Adrenal gland (tissue), 9 donors: ENCODE measurements at regions not wholly inside any gene's neighbourhood (a gene's known extent, or its start where the extent isn't known, plus 50 kb on each side); places are given as distances from the start of the nearest gene placed in this dataset.

Experiments
- DNase-seq, 7 donors: peaks; one replicate each; pipeline ENCODE4 v3.0.0-alpha.2; 2019 to 2020
- H3K27ac ChIP-seq, 5 donors: fragments of 200-600 bp; sonication (generic) in 4 of 5; 1 replicate in 3 of 5; 2 replicates in 2 of 5; pipeline versions ENCODE4 v1.5.1 to v1.8.0; 2016 to 2020; ENCODE audit warnings: mild to moderate bottlenecking in 1 of 5
- H3K27me3 ChIP-seq: fragments of 200-600 bp; 2 replicates; pipeline ENCODE4 v1.8.0; 2021
- H3K36me3 ChIP-seq, 2 donors: fragments of 200-600 bp; replicated peaks in 1 of 2; 1 replicate in 1 of 2; 2 replicates in 1 of 2; pipeline versions ENCODE4 v1.5.1 to v1.8.0; 2018 to 2022
- H3K4me1 ChIP-seq, 2 donors: fragments of 200-600 bp; replicated peaks in 1 of 2; 1 replicate in 1 of 2; 2 replicates in 1 of 2; pipeline versions ENCODE4 v1.5.1 to v1.8.0; 2018 to 2021
- H3K4me3 ChIP-seq, 4 donors: fragments of 200-600 bp; sonication (generic) in 3 of 4; one replicate each; pipeline ENCODE4 v1.5.1; 2016 to 2018
- H3K9me3 ChIP-seq, 3 donors: fragments of 200-600 bp; sonication (generic) in 1 of 3; replicated peaks in 1 of 3; 1 replicate in 2 of 3; 2 replicates in 1 of 3; pipeline versions ENCODE4 v1.5.1 to v1.8.0; 2016 to 2021
- CTCF ChIP-seq, 6 experiments: fragments of 450-650 bp in 4 of 6; fragments of 200-600 bp in 2 of 6; sonication (generic) in 1 of 6; IDR thresholded peaks; 1 replicate in 5 of 6; 2 replicates in 1 of 6; pipeline versions ENCODE4 v1.5.1 to v1.8.0; 2016 to 2021; ENCODE audit warnings: antibody characterized with exemption in 6 of 6, mild to moderate bottlenecking in 2 of 6, moderate library complexity in 1 of 6
- POLR2A ChIP-seq, 2 donors: fragments of 450-650 bp; IDR thresholded peaks; one replicate each; pipeline ENCODE4 v1.6.1; 2017; ENCODE audit warnings: antibody characterized with exemption in 2 of 2, mild to moderate bottlenecking in 2 of 2, moderate library complexity in 1 of 2
- WGBS, 4 donors: extraction: QIAGEN DNeasy Blood & Tissue Kit in 2 of 4; methylation state at CpG; one replicate each; pipeline versions ENCODE4 v1.1.5 to v1.1.7; 2013 to 2017; 5-methylcytosine and 5-hydroxymethylcytosine counted together
- intact Hi-C, 2 donors: fragments of 100-400 bp; cut with DNase I; formaldehyde crosslinking; loops; one replicate each; pipeline versions ENCODE4 v1.14.1 to v1.15.0; 2022 to 2023
- donor health status: healthy with polysubstance abuse.
- donor health status: Bipolar disorder and iron deficiency.
- donor health status: DM: yes; HTN: yes; CAD: no.
- donor health status: DM: no; HTN: no; CAD: no.
- donor health status: DM: no; HTN: no; CAD: no.

- no peak overlapping the region for H3K4me3 ChIP-seq
- TF ChIP-seq POLR2A (IDR thresholded peaks at IDR 0.05) (no peak), CTCF (IDR thresholded peaks at IDR 0.05) (no peak)
- no peaks in the 10 kb centered on the region for H3K27me3 ChIP-seq
- intact Hi-C loops: no loop called here
- WGBS, 4 donors: 66 to 78% (median 72%) methylated on average over 5 of the region's 5 CpGs
- DNase-seq: no peak
- no peaks in the 10 kb centered on the region for H3K9me3 ChIP-seq
- no peaks in the 10 kb centered on the region for H3K36me3 ChIP-seq
- H3K27ac ChIP-seq: no peak overlapping the region
- no peaks in the 10 kb centered on the region for H3K4me1 ChIP-seq
Measured at GRCh38 chr14:40713387-40713786, 893.3 kb upstream of the LRFN5 start.

- intact Hi-C loops: no loop called here
- no peak overlapping the region for H3K4me3 ChIP-seq
- no peaks in the 10 kb centered on the region for H3K4me1 ChIP-seq
- no peaks in the 10 kb centered on the region for H3K27me3 ChIP-seq
- H3K9me3 ChIP-seq: no peaks in the 10 kb centered on the region
- no peak overlapping the region for H3K27ac ChIP-seq
- WGBS, 4 donors: 50 to 86% (median 68%) methylated on average over 1 of the region's 1 CpG
- no peaks in the 10 kb centered on the region for H3K36me3 ChIP-seq
- DNase-seq: no peak
- TF ChIP-seq POLR2A (IDR thresholded peaks at IDR 0.05) (no peak), CTCF (IDR thresholded peaks at IDR 0.05) (no peak)
Measured at GRCh38 chr14:40697231-40697630, 909.4 kb upstream of the LRFN5 start.

- intact Hi-C loops: no loop called here
- Histone ChIP-seq H3K9me3 (no peaks in the 10 kb centered on the region), H3K27ac (no peak overlapping the region), H3K36me3 (no peaks in the 10 kb centered on the region), H3K4me1 (no peaks in the 10 kb centered on the region), H3K4me3 (no peak overlapping the region), H3K27me3 (no peaks in the 10 kb centered on the region)
- TF ChIP-seq CTCF (IDR thresholded peaks at IDR 0.05): no peak
- no peak for TF ChIP-seq POLR2A (IDR thresholded peaks at IDR 0.05)
- WGBS, 4 donors: 70 to 87% (median 81%) methylated on average over 2 to 3 of the region's 3 CpGs
- DNase-seq: no peak
Measured at GRCh38 chr14:40694023-40694422, 912.7 kb upstream of the LRFN5 start.

GRCh38 chr14:40691066-40691465 lies 915.6 kb upstream of the LRFN5 start:
- no peak overlapping the region for H3K27ac ChIP-seq
- H3K9me3 ChIP-seq: no peaks in the 10 kb centered on the region
- H3K27me3 ChIP-seq: no peaks in the 10 kb centered on the region
- no peak for DNase-seq
- TF ChIP-seq CTCF (IDR thresholded peaks at IDR 0.05) (no peak), POLR2A (IDR thresholded peaks at IDR 0.05) (no peak)
- intact Hi-C loops: no loop called here
- no peaks in the 10 kb centered on the region for H3K36me3 ChIP-seq
- no peak overlapping the region for H3K4me3 ChIP-seq
- WGBS, 4 donors: 76 to 88% (median 83%) methylated on average over 2 of the region's 2 CpGs
- no peaks in the 10 kb centered on the region for H3K4me1 ChIP-seq
